ENCODE measurements at regions not wholly inside any gene's neighbourhood (a gene's known extent, or its start where the extent isn't known, plus 50 kb on each side); places are given as distances from the start of the nearest gene placed in this dataset.

DNA sequence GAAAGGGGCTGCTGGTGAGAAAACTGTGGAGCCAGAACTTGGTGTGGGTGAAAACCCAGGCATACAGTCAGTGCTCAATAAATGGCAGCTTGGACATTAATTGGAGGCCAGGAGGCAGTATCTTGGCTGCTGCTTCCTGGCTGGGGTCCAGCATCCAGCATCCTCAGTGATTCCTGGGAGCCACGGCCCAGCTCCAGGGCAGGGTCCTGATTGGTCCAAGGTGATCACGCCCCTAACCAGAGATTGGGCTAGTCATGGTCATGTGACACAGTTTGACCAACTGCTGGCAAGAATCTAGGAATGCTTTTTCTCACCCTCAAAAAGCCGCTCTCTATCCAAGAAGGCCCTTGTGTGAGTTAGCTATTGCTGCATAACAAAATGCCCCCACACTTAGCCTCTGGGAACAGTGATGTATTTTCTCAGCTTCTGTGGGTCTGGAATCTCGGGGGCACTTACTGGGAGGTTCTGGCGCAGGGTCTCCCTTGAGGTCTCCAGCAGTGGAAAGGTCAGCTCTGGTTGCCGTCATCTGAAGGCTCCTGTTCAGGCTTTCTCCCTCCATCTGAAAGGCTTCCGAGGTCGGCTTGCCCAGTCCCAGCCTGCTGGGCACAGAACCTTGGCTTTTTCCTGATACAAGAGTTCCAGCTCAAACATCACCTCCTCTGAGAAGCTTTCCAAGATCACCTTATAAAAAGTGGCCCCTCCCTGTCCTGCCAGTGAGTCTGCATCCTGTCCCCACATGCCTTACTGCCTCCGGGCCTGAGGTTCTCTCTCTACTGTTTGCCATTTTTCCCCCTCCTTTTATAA lies 119.2 kb upstream of the NCOR2 start:
- DNase-seq, result no peak

DNA sequence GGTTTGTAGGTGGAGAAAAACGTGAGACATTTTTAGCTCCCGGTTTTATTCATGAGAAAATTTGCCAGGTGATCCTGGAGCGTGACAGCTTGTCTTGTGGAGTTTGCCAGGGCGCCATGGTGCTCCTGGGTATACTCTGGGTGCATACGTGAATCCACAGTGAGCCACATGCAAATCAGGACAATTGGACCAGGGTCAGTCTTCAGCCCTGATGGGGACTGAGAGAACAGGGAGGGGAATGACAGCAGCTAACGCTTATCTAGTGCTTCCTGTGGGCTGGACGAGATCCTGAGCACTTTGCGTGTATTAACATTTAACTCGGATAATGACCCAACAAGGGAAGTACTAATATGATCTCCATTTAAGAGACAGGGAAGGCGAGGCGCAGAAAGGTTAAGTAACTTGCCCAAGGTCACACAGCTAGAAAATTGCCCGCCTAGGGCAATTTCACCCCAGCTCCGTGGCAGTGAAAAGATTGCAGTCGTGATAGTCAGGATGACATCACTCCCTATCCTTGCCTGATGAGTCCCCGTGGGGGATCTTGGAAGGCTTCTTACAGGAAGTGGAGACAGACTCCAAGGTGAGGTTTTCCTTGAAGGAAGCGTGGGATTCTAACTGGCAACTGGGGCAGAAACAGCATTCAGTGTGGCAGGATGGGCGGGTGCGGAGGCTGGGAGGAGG lies 118.4 kb upstream of the NCOR2 start:
- no peak for DNase-seq

DNA sequence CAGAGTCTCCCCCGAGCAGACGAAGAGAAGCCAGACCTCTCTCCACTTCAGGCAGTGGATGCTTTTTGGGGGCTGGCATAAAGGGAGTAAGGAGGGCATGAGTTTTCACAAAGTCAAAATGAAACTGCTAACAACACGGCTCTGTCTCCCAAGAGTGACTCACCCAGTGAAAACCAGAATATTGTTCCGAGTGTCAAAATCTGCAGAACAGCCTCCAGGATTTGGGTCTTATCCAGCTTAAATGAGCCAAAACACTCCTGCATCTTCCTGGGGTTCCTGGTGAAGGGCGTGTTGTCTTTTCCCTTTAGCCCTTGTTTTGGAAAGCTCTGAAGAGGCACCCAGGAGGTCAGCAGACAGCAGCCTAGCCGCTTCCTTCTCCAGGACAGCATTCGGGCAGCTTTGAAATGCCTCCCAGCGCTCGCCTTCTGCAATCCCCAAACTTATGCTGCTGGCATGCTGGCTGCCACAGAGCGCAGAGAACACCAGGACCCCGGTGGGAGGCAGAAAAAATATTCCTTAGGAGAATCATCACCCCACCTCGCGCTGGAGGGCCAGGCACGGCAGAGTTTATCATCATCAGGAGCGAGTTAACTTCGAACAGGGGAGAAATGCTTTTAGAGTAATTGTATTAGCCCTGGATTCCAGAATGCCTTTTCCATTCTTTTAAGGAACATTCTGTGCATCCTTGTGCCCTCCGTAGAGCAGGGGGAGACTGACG lies 117.7 kb upstream of the NCOR2 start:
- no peak for DNase-seq

DNA sequence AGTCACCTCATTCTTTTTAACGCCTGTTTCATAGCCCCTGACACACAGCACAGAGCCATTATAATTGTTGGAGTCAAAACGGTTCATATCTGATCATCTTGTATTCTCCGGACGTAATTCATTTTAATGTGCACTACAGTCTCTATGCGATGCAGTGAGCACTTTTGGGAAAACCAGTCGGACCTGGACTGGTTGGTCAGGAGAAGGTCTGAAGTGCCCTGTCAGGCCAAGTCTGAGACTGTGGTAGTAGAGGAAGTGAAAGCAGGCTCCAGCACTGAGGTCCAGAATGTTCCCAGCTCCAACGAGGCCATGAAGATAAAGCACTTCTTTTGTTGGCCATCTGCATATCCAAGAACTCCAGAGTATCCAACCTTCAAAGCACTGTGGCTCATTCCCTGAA lies 117.1 kb upstream of the NCOR2 start:
- DNase-seq, result no peak

DNA sequence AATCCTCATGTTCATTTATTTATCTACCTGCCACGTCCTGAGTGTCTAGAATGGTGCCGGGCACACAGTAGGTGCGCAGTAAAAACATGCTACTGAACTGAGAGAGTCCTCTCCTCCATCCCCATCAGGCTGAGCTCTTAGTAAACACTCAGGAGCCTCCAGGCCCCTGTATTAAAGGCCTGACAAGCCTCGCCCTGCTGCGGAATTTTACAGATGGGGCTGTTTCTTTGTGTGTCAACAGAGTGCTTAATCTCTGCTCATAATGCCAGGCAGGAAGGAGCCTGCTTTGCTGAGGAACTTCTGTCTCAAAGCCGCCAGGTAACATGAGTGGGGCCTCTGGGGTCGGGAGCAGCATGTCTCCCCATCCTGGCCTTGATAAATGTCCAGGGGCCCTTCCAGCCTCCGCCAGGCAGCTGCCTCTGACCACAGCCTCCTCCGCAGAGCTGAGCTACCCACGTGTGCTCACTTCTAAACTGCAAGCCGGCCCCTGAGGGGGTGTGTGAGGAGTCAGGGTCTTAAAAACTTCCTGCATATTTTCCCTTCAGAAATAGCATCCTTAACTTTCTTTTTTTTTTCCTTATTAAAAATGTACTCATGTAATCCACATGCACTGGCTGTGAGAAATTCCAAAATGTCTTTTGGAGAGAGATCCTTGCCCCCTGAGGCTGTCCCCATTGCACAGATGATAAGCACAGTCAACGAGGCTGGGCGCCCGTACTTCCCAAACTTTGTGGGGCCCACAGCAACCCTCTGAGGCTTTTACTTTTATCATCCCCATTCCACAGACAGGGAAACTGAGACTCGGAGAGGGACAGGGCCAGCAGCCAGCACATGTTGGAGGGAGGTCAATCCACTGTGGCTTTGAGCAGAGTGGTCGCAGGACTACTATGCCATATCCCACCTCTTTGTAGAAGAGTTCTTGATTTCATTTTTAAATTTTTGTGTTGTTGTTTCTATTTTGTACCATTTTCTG lies 116.0 kb upstream of the NCOR2 start:
- no peak for DNase-seq

DNA sequence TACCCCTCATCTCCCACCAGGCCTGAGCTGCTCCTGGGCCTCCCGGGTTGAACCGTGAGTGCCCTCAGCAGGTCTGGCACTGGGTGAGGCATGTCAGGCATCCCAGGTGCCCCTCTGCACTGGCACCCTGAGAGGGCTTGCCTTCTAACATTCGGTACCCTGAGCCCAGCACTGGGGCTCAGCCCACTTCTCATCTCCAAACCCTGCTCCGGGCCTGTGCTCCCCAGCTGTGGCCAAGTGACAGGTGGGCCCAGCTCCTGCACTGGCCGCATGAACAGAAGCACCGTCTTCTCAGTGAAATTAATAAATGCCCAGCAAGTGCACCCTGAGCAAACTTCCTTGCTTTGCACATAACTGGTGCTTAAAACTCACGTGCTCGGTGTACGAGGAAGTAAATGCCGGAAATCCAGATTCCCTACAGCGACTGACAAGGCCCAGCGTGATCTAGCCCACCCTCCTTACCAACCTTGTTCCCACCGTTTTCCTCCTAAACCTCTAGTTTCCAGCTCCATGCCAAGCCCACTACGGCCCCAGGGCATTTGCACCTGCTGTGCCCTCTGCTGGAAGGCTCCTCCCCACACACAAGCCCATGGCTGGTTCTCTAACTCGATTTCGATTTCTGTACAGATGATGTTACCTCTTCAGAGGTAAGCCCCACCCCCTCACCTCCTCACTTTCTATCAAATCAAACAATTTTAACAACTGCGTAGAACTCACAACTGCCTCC lies 115.2 kb upstream of the NCOR2 start:
- no peak for DNase-seq

DNA sequence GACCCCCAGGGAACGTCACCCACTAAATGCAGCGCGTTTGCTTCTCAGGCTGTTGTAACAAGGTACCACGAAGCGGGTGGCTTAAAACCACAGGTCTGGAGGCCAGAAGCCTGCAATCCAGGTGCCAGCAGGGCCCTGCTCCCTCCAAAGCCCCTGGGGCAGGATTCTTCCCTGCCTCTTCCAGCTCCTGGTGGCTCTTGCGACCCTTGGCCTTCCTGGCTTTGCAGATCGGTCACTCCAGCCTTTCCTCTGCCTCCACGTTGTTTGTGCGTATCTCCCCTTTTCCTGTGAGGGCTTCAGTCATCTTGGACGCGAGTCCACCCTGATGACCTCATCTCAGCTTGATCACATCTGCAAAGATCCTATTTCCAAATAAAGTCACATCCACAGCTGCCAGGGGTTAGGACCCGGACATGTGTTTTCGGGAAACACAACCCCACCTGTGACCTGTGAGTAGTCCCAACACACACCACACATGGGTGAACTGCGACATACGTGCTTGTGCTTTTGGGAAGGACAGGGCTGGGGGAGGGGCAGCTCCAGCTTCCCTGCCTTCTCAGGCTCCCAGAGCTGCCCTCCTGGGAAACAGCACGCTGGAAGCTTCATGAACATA lies 114.5 kb upstream of the NCOR2 start:
- DNase-seq, result no peak

DNA sequence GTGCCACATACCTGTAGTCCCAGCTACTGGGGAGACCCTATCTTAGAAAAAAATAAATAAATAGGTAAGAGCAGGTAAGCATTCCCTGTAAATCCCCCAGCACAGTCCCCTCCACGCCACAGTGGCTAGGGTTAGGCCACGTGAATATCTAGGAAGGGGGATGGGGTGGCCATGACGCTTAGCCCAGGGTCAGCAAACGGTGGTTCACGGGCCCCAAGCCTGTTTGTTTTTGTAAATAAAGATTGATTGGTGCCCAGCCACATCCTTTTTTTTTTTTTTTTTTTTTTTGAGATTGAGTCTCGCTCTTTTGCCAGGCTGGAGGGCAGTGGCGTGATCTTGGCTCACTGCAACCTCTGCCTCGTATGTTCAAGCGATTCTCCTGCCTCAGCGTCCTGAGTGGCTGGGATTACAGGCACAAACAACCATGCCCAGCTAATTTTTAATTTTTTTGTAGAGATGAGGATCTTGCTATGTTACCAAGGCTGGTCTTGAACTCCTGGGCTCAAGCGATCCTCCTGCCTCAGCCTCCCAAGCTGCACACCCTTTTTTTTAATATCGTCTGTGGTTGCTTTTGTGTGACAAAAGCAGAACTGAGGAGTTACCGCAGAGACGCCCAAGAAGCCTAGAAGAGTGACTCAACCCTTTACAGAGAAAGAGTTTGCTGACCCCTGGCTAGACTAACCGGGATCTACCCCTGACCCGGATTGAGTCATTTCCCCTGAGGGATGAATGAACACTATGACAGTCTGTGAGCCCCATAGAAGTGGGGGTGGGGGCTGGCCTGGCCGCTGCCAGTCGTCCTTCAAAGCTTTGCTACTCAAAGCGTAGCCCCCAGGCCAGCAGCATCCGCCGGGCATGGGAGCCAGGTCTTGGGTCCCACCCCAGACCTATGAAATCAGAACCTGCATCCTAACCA lies 113.7 kb upstream of the NCOR2 start:
- no peak for DNase-seq

DNA sequence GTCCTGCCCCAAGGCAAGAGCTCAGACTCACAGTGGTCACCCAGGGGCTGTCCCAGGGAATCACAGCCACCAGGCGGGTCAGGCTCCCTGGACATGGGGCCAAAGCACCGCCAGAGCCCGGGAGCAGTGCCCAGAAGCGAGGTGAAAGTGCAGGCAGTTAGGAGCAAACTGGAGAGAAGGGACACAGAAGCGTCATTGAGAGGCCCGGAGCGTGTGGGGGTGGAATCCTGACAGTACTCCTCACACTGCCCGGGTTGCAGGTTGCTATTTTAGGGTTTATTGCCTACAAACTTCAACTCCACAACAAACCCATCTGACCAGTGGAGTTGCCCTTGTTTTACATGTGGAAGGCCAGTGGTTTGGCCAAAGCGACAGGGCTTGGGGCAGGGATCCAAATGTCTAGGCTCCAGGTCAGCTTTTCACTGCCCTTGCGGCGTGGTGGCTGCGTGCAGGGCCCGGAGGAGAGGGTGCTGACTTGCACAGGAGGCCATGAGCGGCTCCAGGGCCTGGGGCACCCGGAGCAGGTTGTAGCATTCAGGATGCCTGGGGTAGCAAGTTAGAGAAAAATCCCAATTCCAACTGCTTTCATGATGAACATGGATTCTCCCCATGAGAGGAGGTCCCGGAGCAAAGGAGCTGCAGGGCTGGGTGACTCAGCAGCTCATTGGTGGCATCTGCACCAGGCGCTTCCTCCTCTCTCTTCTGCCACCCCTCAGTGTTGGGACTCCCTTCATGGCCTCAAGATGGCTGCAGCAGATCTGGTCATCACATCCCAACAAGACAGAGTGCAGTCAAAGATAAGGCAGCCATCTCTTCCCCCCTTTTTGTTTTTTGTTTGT lies 112.3 kb upstream of the NCOR2 start:
- no peak for DNase-seq

DNA sequence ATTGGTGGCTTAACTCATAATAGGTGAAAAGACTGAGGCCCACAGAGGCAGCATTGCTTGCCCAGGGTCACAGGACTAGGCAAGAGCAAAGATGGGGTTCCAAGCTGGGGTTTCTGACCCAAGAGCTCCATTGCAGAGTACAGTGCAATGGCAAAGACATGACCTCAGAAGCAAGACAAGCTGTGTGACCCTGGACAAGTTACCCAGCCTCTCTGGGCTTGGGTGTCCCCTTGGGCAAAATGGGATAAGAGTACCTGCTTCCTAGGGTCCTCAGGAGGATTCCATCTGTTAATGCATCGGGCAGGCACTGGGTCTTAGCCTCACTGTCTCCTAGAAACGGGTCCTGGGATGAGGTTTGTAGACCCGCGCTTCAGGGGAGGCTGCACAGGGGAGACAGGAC lies 111.6 kb upstream of the NCOR2 start:
- no peak for DNase-seq

DNA sequence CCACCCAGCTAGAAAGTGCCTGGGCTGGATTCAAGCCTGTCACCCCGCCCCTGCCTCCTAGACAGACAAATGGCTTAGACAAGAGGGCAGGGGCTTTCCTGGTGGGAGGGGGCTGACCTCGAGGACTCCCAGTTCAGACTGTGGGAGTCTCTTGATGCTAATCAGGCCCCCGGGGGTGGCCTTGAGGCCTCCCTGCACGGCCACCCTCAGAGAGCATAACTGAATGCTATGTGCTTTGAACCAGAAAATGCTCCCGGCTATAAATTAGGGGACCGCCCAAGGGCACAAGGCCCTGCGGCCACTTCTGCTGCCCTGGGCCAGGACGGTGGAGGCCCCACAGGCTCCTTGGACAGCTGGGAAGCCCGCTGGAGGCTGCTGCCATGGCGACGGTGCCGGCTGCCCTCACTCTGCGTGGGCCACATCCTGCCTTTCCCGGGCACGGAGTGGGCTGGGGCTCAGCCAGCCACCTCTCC lies 111.0 kb upstream of the NCOR2 start:
- DNase-seq, result no peak

DNA sequence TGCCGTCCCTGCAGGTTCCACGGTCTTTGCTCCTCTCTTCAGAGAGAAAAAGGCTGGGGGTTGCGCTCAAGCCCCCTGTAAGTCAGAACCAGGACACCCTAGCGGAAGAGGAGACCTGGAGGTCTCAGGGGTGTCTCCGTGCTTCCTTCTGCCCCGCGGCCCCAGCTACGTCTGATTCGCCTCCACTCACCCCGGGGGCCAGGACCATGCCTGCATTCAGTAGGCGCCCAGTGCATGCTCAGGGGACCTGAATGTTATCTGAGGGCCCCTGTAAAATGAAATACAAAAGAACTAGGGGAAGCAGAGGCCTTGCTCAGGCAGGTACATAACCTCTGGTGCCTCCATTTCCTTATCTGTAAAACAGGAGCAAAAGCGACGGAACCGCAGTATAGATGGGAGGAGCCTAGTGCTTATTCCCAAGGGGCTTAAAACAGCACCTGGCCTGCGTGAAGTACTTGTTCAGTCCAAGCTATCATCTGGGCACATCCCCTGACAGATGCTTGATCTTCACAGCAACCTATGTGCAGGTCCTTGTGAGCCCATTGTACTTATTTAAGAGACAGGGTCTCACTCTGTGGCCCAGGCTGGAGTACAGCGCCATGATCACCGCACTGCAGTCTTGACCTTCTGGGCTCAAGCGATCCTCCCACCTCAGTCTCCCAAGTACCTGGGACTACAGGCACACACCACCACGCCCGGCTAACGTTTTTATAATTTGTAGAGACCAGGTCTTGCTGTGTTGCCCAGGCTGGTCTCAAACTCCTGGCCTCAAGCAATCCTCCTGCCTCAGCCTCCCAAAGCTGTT lies 110.3 kb upstream of the NCOR2 start:
- DNase-seq, result no peak

DNA sequence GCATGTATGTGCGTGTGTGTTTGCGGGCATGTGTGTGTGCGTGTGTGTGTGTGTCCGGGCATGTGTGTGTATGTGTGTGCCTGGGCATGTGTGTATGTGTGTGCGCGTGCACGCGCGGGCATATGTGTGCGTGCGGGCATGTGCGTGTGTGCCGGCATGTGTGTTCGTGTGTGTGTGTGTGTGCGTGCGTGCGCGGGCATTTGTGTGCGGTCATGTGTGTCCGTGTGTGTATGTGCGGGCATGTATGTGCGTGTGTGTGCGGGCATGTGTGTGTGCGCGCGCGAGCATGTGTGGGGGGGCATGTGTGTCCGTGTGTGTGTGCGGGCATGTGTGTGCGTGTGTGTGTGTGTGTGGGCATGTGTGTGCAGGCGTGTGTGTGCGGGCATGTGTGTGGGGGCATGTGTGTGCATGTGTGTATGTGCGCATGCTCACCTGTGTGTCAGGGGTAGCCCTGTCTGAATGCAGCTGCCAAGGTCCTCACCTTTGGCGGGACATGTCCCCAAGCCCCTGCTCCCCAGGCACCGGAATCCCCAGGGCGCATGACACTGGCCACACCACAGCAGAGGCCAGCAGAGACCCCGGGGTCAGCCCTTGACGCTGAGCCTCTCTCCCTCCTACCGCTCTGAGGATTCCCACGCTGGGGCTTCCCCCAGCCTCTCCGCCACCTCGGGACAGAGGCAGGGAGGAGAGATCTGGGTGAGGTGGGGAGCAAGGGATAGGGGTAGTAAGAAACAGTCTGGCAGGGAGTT lies 109.5 kb upstream of the NCOR2 start:
- no peak for DNase-seq

DNA sequence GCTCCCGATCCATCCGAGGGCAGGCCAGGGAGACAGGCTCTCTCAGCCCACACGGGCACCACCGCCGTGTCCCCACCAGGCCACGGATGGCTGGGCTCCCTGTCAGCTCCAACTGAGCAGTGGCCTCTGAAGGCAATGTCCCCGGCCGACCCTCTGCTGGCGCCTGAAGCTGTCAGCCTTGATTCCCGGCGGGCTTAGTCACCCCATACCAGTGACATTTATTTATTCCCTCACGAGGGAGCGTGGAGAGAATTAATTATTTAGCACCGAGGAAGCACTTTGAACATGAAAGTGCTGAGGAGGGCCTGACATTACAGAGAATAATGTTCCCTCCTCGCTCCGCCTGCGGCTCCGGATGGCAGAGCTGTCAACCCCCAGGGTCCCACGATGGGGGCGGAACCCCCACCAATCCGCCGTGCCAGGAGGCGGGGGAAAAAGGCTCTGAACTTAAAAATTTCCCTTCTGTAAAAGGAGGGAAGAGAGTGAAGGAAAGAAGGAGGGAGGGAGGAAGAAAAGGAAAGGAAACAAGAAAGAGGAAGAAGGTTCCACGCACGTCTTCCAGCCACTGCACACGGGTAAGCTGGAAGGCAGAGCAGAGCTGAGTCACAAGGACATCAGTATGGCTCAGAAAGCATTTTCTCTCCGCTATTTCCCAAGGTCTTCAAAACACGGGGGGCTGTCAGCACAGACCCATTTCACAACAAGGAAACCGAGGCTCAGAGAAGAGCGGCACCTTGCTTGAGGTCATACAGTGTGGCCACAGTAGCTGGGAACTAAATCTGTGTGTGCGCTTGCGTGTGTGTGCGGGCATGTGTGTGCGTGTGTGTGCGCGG lies 108.7 kb upstream of the NCOR2 start:
- DNase-seq, result no peak

DNA sequence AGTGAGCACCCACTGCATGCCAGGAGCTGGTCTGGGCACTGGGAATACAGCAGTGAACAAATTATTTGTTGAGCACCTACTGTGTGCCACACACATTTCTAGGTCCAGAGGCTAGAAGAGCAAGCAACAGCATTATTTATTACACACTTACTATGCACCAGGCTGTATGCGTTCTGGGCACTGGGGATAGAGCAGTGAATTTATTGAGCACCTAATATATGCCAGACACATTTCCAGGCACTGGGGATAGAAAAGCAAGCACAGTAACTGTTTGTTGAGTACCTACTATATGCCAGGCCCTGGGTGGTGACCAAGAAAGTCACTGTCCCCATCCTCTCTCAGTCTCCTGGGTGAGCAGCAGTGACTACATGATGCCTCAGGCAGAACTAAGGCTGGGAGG lies 107.5 kb upstream of the NCOR2 start:
- no peak for DNase-seq

DNA sequence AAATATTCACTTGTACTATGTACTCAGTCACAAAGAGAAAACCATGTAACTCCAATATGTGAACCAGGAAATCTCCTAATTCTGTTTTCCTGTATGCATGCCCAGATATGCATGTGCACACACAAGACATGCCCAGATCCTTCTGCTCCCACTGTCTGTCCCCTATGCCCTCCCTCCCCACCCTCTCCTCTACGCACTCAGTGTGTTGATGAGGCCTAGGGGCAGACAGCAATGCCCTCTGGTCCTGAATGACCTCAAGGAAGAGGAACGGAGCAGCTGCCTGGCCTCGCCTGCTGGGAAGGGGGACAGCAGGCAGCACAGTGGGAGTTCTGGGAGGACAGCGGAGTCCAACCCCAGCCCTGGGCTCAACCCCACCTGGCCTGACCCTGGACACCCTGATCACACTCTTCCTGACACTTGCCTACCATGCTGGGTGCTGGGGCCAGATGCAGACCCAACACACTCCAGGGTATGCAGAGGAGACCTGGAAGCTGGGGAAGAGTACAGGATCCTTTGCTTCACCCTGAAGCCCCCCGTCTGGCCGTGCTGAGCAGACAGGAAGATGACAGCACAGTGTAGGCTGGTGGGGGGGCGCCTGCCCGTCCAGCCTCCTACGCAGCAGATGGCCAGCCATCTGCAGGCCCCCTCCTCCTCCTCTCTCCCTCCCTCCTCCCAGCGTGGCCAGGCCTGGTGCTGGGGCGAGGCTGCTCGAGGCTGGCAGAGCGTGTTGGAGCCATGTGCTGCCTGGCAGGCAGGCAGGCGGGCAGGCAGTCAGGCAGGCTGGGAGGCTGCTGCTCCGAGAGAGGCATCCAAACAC lies 106.6 kb upstream of the NCOR2 start:
- no peak for DNase-seq

Data from COR-L47 (cell line).